HG03066 (cell line): ENCODE measurements at regions not wholly inside any gene's neighbourhood (a gene's known extent, or its start where the extent isn't known, plus 50 kb on each side); places are given as distances from the start of the nearest gene placed in this dataset.

Experiments used
- ATAC-seq: cut with Tn5 transposase; IDR thresholded peaks from one replicate; pipeline ENCODE4 v1.9.1; 2021; ENCODE audit warnings: low read depth; ENCODE audit not compliant: unreplicated experiment

DNA sequence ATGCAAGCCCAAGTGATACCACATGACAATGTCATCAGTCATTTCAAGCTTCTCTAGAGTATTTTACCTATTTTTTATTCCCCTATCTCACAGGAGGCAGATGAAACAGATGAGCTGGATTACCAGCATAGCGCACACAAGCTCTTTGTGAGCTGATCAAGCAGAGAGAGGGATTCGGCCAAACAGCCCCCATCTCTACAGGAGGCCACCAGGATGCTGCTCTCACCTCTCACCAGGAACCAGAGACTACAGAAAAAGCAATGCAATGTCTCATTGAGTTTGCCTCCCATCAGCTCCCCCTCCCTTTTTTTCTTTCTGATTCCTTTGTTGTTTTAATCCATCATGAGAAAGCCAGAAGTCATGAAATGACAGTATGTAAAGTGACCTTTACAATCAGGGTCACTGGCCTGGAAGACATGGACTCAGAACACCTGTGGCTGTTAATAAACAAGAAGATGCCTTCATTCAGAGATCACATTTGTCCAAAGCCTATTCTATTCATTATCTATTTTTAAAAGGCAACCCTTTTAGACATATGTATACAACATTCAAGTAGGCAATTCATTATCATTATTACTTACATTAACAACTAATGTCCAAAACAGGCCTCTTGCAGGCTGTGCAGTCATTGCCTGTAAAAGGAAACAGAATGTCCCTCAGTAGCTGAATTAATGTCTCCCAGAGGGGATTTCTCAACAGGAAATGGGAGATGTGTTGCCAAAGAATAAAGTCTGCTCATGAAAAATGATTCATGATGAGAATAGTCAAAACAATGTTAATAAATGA lies 656.6 kb downstream of the TBC1D4 start:
- no peak for ATAC-seq

DNA sequence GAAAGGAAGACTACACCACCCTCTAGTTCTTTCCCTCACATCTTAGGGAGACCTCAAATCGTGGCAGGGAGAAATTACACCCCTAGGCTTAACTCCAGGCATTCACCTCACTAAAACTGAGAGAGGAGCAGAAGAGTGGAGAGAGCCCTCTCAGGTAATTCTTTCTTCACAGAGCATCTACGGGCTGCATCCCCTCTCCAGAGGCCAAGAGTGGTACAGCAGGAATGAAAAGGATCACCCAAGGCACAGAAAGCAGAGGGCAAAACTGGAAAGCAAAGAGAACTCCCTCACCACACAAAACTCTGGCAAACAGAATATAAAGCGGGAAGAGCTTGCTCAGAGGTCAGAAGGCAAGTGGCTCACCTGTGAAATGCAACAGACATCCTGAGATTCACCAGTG lies 661.2 kb downstream of the TBC1D4 start:
- ATAC-seq: no peak

GRCh38 chr13:74819549-74819948 lies 662.4 kb downstream of the TBC1D4 start:
- ATAC-seq: no peak

GRCh38 chr13:74816737-74817136 lies 665.2 kb downstream of the TBC1D4 start:
- ATAC-seq: no peak

- ATAC-seq: no peak
These were observed 662.0 kb upstream of the KLF12 start for GRCh38 chr13:74796157-74796556.

DNA sequence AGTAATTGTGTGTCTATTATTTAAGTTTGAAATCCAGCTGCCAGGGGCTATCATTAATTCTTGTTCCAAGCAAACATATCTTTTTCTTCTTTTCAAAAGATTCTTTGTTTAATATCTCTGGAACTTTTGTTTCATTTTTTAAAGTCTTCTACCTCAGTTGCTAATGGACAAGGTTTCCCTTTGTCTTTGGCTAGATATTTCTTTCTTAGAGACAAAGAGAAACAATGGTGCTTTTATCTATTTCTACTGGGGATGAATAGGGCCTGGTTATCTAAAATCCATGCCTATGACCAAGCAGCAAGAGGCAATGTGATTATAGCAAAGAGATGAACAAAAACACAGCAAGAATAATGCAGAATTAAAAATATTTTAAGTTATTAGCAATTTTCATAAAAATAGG lies 661.3 kb upstream of the KLF12 start:
- ATAC-seq: no peak

DNA sequence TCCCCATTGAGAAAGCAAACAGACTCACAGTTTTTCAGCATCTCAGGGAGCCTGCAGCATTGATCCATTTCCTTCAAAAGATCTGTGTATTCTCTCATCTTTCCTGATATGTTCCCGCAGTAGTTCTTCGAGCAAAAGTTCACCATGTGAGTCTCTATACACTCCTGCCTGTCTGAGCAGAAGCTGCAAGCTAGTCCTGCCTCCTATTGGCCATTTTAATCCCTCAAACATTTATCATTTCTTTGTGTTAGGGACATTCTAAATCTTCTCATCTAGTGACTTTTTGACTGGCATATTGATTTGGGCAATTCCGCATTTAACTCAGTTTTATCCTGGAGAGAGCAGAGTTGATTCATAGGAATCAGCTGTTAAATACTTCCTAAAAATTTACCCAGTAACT lies 660.4 kb upstream of the KLF12 start:
- no peak for ATAC-seq

DNA sequence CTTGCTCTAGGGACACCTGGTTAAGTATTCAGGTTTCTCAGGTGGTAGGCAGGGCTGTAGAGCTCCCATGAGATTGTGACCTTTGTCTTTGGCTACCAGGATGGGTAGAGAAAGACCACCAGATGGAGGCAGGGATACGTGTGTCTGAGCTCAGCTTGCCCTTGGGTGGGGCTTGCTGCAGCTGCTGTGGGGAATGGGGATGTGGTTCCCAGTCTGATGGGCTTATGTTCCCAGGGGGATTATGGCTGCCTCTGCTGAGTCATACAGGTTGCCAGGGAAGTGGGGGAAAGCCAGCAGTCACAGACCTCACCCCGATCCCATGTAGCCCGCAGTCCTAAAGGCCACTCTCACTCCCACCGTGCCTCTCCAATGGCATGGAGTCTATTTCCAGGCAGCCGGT lies 659.9 kb upstream of the KLF12 start:
- no peak for ATAC-seq

GRCh38 chr13:74784959-74785358 lies 650.8 kb upstream of the KLF12 start:
- ATAC-seq: no peak

DNA sequence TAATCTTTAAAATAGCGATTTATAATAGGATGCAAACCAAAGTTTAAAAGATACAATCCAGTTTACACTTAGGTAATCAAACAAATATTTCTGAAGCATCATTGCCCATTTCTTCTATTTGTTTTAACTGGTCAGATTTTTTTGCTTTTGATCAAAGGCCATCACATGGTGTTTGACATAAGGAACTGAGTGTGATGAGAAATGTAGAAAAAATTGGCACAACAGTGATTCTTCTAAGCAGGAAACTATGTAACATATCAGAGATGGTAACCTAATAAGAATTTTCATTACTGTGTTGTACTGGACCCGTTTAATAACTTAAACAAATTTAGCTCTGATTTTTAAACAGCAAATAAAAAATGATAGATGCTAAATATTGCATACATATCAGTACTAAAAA lies 644.7 kb upstream of the KLF12 start:
- no peak for ATAC-seq

DNA sequence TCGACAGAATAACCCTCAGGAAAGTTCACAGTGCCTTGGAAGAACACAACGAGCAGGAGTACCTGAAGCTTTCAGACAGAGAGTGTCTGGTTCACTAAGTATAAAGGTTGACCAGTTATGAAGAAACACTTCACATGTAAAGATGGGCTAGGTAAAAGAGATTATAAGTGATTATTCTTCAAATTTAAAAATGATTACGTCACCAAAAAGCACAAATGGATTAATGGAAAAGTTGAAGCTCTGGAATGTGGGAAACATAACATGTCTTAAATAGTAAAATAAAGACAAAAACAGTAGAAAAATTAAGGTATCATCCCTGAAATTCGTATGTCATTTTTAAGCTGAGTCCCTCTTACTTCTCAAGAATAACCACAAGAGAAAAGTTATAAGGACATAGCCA lies 643.9 kb upstream of the KLF12 start:
- no peak for ATAC-seq

- ATAC-seq: no peak
These were observed 640.1 kb upstream of the KLF12 start for GRCh38 chr13:74774264-74774663.

DNA sequence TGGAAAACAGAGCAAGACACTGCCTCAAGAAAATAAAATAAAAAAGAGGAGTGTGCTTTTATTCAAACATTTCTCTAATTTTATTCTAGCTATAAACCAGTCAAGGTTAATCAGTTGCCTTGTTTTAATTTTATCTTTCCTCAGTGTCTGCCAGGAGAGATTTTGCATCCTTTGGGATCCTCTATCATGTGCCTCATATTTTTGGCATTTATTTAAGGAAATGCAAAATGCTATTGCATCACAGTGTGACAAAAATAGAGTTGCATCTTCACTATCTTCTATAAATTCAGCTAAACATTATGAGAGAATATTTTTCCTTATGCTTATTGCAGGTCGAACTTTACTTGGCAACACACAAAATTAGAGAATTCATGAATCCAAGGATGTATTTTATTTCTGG lies 639.0 kb upstream of the KLF12 start:
- ATAC-seq: no peak

DNA sequence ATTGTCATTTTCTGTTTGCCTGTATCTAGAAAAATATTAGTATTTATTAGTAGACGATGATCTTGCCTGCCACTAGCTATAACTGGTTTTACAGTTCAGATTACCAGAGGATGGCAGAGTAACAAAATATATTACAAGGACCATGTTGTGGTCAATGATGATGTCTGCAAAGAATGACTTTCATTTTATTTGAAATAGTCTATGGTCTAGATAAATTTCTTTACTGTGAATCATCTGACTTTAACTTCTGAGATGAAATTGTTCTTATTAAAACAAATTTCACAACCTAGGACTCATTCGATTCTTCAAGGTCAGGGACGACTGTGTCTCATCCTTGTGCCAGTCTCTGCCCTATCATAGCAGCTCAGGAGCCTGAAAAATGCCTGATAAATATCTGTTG lies 637.8 kb upstream of the KLF12 start:
- ATAC-seq: no peak

- no peak for ATAC-seq
These were observed 636.2 kb upstream of the KLF12 start for GRCh38 chr13:74770361-74770760.

- no peak for ATAC-seq
These were observed 635.1 kb upstream of the KLF12 start for GRCh38 chr13:74769333-74769732.

- ATAC-seq: no peak
These were observed 634.4 kb upstream of the KLF12 start for GRCh38 chr13:74768521-74769085.

DNA sequence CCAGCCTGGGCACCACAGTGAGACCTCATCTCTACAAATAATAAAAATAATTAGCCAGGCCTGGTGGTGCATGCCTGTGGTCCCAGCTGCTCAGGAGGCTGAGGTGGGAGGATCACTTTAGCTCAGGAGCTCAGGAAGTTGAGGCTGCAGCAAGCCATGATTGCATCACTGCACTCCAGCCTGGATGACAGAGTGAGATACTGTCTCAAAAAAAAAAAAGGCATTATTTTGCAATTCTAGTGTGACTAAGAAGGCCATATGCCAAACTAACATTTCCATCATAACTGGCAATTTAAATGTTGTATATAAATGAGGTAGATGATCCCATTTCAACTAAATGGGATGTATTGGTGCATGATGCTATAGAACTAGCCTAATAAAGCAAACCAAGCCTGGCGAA lies 632.8 kb upstream of the KLF12 start:
- no peak for ATAC-seq

- no peak for ATAC-seq
These were observed 631.8 kb upstream of the KLF12 start for GRCh38 chr13:74765955-74766354.

- ATAC-seq: no peak
These were observed 627.9 kb upstream of the KLF12 start for GRCh38 chr13:74761801-74762757.

DNA sequence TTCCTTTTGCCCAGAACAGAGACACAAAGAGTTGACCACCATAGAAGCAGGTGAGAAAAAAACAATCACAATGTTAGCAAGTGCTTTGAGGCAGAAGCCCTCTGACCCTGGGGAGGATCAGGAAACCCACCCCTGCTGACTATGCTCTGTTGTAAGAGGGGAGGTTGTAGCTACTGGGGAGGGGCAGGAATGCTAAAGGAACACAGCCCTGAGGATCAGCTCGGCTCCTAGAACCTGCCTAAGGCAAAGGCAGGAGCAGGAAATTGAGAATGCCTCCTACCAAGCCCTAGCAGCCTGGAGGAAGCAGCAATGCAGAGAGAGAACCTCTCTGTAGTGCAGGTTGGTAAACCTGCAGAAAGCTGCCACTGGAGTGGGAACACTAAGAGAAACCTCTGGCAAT lies 624.0 kb upstream of the KLF12 start:
- no peak for ATAC-seq
